GM19455 (cell line): ENCODE measurements at regions not wholly inside any gene's neighbourhood (a gene's known extent, or its start where the extent isn't known, plus 50 kb on each side); places are given as distances from the start of the nearest gene placed in this dataset.
A peak's percentile ranks its signal among the peaks of the same experiment; 100 is the strongest.

Experiments
- ATAC-seq: cut with Tn5 transposase; IDR thresholded peaks from one replicate; pipeline ENCODE4 v1.9.1; 2021; ENCODE audit not compliant: unreplicated experiment

GRCh38 chr14:73782623-73783022 is 68.4 kb upstream of the PNMA1 start:
- no peak for ATAC-seq

DNA sequence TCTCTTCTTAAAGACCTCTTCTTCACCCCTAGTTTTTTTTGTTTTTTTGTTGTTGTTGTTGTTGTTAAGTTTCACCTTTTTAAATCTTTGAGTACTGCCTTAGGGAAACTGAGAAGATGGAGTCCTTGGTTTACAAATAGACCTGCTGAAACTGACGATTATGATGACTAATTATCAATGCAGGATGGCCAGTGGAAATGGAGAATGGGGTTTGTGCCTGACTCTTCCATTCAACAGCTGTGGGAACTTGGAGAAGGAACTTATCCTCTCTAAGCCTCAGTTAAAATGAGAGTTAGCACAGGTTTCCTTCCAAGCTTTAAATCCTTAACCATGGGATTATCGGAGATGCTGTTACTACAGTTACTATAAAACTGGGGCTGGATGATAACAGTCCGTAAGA is 66.7 kb upstream of the PNMA1 start:
- ATAC-seq, result no peak

- ATAC-seq, result no peak
These were observed 66.2 kb upstream of the PNMA1 start for GRCh38 chr14:73780391-73780790.

DNA sequence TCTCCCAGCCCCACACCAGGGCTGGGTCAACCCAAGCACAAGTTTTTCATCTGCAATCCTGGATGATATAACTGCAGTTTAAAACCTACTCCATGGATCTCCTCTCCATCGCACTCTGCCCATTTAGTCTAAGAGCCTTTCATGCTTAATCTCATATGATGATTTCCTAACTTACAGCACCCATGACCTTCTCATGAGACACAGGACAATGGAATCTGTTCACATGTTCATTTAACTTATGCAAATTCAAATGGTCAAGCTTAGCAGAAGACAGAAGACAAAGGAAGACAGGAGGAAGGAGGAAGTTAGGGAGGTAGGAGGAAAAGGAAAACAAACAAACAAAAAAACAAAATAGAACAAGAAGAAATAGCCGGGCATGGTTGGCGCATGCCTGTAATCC is 64.6 kb upstream of the PNMA1 start:
- ATAC-seq, result no peak

- ATAC-seq, result no peak
These were observed 63.2 kb upstream of the PNMA1 start for GRCh38 chr14:73777420-73777819.

DNA sequence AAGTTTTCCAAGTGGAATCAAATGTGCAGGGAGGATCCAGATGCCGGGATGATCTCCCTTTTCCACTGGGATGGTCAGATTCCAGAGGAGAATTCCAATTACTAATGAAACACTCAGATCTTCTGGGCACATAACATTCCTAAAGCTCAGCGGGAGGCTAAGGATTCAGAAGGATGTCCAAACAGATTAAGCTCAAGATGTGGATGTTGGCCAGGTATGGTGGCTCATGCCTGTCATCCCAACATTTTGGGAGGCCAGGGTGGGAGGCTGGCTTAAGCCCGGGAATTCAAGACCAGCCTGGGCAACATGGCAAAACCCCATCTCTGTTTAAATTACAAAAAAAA is 62.0 kb upstream of the PNMA1 start:
- no peak for ATAC-seq

DNA sequence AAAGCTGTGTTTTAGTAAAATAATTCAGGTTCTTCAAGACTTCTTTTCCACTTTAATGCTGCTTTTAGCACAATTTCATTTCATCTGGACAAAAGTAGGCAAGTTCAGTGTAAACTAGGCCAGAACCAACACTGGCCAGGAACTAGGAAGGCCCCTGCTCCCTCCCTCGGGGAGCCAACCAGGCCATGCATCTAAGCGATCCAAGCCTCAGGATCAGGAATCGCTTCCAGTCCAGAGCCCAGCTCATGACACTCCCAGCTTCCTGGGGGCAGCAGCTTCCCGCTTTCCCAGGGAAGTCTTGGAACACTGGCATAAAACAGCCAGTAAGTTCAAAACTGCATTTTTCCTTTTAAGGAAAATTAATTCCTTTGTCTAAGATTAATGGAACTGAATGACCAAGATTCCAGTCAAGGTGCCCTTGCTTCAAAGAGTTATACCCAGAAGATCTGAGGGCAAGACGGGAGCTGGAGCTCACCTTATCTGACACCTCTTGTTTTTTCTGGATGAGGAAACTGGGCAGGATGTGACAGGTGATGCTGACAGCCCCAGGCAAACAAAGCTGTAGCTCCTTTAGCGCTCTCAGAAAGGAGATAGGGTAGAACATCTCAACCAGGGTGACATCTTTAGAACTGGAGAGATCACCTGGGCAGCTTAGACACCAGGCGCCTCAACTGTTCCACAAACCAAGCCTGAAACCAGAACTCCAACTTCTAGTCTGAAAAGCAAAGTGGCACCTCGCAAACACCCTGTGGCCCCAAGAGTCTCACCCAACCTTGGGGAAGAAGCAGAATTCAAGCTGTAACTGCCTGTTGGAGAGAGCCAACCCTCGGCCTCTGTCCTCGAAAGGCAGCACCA is 61.4 kb upstream of the PNMA1 start:
- ATAC-seq, result no peak

GRCh38 chr14:73774671-73775070 is 60.5 kb upstream of the PNMA1 start:
- no peak for ATAC-seq

GRCh38 chr14:73774241-73774570 is 60.0 kb upstream of the PNMA1 start:
- no peak for ATAC-seq

GRCh38 chr14:73773441-73774240 is 59.5 kb upstream of the PNMA1 start:
- no peak for ATAC-seq

DNA sequence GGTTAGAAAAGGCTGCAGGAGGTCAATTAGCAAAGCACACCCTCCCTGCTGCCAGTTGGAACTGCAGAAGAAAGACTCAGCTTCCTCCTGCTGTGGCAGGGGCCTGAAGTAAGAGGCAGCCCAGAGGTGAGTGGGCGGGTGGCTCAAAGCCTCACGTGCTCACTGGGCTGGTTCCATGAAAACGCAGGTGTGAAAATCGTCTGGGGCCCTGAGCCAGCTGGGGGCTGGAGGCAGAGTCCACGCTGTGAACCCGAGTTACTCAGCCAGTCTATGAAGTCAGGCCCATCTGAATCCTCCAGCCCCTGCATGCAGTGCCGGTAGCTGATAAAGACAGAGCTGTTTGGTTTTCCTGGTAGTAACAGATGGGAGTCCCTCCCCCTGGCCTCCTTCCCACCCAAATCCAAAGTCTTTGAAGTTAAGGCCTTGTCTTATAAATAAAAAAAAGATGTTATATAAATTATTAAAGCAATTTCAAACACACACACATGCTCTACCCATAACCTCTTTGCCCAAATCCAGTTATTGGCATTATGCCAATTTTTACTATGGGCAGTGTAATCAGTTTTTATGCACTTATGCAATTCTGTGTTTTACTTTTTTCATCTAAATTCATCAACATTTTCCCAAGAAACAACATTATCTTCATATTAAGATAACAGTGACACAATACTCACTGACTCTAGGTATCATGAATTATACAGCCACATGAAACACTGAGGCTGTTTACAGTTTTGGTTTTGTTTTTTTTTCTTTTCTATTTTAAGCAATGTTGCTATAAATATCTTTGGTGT is 57.9 kb upstream of the PNMA1 start:
- peak; percentile 41 for ATAC-seq

GRCh38 chr14:73770977-73771847 is 57.0 kb upstream of the PNMA1 start:
- ATAC-seq, result peak; percentile 8

- ATAC-seq, result no peak
These were observed 53.9 kb upstream of the PNMA1 start for GRCh38 chr14:73768107-73768506.

DNA sequence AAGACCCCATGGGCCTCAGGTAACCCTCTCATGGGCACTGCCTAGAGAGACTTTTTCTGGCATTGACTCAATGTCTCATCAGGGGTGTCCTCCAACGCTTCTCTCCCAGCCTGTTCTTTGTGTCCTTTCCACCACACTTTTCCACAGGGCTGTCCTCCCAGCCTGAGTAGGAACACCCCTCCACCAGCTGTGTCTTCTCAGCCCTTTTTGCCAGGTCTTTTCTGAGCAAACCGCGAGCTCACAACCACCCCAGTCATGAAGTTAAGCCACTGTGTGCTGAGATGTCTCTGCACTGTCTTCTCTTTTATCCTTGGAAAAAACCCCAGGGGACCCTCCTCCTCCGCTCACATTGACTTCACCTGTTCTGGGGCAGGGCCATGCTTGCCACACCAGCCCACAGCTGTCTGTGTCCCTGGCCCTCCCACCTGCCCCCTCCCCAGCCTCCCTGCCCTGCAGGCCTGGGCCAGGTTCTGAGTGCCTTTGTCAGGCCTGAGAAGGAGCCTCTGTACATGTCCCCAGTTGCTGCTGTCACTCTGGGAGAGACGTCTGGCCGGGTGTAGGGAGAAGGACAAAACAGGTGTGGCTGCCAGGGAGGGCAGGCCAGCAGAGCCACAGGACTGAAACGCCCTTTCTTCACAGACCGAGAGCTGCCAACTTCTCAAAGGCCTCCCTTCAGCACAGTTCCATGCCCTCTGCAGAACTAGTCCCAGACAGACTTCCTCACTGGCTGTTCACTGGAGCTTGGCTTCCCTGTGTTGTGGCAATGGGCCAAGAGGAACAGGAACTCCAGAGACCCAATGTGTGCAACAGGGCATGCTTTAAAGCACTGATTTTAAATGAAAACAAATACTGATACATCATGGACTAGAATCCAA is 50.5 kb upstream of the PNMA1 start:
- no peak for ATAC-seq
